SK-N-SH (cell line): ENCODE measurements at regions not wholly inside any gene's neighbourhood (a gene's known extent, or its start where the extent isn't known, plus 50 kb on each side); places are given as distances from the start of the nearest gene placed in this dataset.

Source experiments
- CTCF ChIA-PET: fragments of 300-600, 350-600 bp; formaldehyde crosslinking; extraction: SDS; loops from one replicate; lab custom pipeline; 2021; lab: Yijun Ruan, JAX
- POLR2A ChIA-PET: fragments of 350-600 bp; sonication (Branson Sonifier 250); formaldehyde crosslinking; extraction: SDS; loops from one replicate; lab custom pipeline; 2020; ENCODE audit warnings: antibody characterized with exemption, inconsistent platforms; lab: Yijun Ruan, JAX
- DNase-seq: peaks from one replicate; pipeline ENCODE4 v3.0.0; 2012
- H2AFZ ChIP-seq: fragments of 200-600 bp; sonication (generic); 2 replicates; pipeline ENCODE4 v1.8.1; 2016; ENCODE audit warnings: antibody characterized with exemption, mild to moderate bottlenecking, low read depth
- H3F3A ChIP-seq: fragments of 200-600 bp; sonication (generic); replicated peaks from 2 replicates; pipeline ENCODE3; 2016; ENCODE audit warnings: antibody characterized with exemption, mild to moderate bottlenecking; ENCODE audit not compliant: insufficient read depth
- H3K27ac ChIP-seq, 2 experiments: fragments of 200-500 bp in 1 of 2; fragments of 200-600 bp in 1 of 2; sonication (Bioruptor generic) in 1 of 2; sonication (generic), shearing (Covaris generic) in 1 of 2; 2 replicates each; pipeline versions ENCODE4 v1.5.1 to v1.6.1; 2014 to 2016; ENCODE audit warnings: low read depth in 2 of 2, inconsistent platforms in 1 of 2, low read length in 1 of 2, mild to moderate bottlenecking in 1 of 2, mixed read lengths in 1 of 2
- H3K27me3 ChIP-seq: fragments of 200-600 bp; sonication (generic), shearing (Covaris generic); 2 replicates; pipeline ENCODE4 v1.6.1; 2016; ENCODE audit warnings: mixed run types; ENCODE audit not compliant: insufficient read depth
- H3K36me3 ChIP-seq, 2 experiments: fragments of 200-500 bp in 1 of 2; fragments of 200-600 bp in 1 of 2; sonication (Bioruptor generic) in 1 of 2; sonication (generic) in 1 of 2; replicated peaks in 1 of 2; 2 replicates each; pipeline versions ENCODE3 to v1.5.1; 2014 to 2016; ENCODE audit warnings: low read length in 1 of 2, mild to moderate bottlenecking in 1 of 2; ENCODE audit not compliant: insufficient read depth in 2 of 2, control insufficient read depth in 1 of 2
- H3K4me1 ChIP-seq, 2 experiments: fragments of 200-500 bp in 1 of 2; fragments of 200-600 bp in 1 of 2; sonication (Bioruptor generic) in 1 of 2; sonication (generic), shearing (Covaris generic) in 1 of 2; 2 replicates each; pipeline versions ENCODE4 v1.5.1 to v1.6.1; 2014 to 2016; ENCODE audit warnings: low read depth in 1 of 2, low read length in 1 of 2, mixed run types in 1 of 2; ENCODE audit not compliant: insufficient read depth in 2 of 2, control insufficient read depth in 1 of 2
- H3K4me2 ChIP-seq: fragments of 200-600 bp; sonication (generic), shearing (Covaris generic); 2 replicates; pipeline ENCODE4 v1.6.1; 2017; ENCODE audit warnings: mixed run types
- H3K4me3 ChIP-seq, 2 experiments: fragments of 200-500 bp in 1 of 2; fragments of 200-600 bp in 1 of 2; sonication (Bioruptor generic) in 1 of 2; sonication (generic), shearing (Covaris generic) in 1 of 2; 2 replicates each; pipeline versions ENCODE4 v1.5.1 to v1.8.1; 2014 to 2016; ENCODE audit warnings: low read depth in 2 of 2, inconsistent platforms in 1 of 2, low read length in 1 of 2, mild to moderate bottlenecking in 1 of 2, mixed read lengths in 1 of 2, moderate library complexity in 1 of 2
- H3K79me2 ChIP-seq: fragments of 200-600 bp; sonication (generic); 2 replicates; pipeline ENCODE4 v1.8.1; 2017; ENCODE audit warnings: mild to moderate bottlenecking; ENCODE audit not compliant: insufficient read depth
- H3K9ac ChIP-seq: fragments of 200-600 bp; sonication (generic); 2 replicates; pipeline ENCODE4 v1.6.1; 2017; ENCODE audit warnings: mixed run types
- H3K9me2 ChIP-seq: fragments of 200-600 bp; sonication (generic); 2 replicates; pipeline ENCODE4 v1.6.1; 2017; ENCODE audit warnings: mixed run types
- H3K9me3 ChIP-seq: fragments of 200-600 bp; sonication (generic); 2 replicates; pipeline ENCODE4 v1.6.1; 2017; ENCODE audit warnings: mixed run types, mild to moderate bottlenecking, moderate library complexity
- H4K20me1 ChIP-seq: fragments of 200-600 bp; sonication (generic); 2 replicates; pipeline ENCODE4 v1.6.1; 2017; ENCODE audit warnings: mild to moderate bottlenecking, mixed run types; ENCODE audit not compliant: insufficient read depth
- CTCF ChIP-seq: fragments of 200-600 bp; sonication (generic); IDR thresholded peaks from 2 replicates; pipeline ENCODE4 v1.6.1; 2017; ENCODE audit warnings: antibody characterized with exemption, mild to moderate bottlenecking, moderate library complexity
- EZH2phosphoT487 ChIP-seq: fragments of 200-600 bp; sonication (generic); IDR thresholded peaks from 2 replicates; pipeline ENCODE4 v1.6.1; 2017; ENCODE audit warnings: low read depth, mixed run types, mild to moderate bottlenecking, antibody characterized with exemption, moderate library complexity, borderline replicate concordance
- FOSL2 ChIP-seq: IDR thresholded peaks from 2 replicates; pipeline ENCODE4 v1.4.0; 2012; ENCODE audit warnings: low read depth, mild to moderate bottlenecking, moderate library complexity, borderline replicate concordance
- IRF3 ChIP-seq: fragments of 150-350 bp; IDR thresholded peaks from 2 replicates; pipeline ENCODE4 v1.6.1; 2016; ENCODE audit warnings: mild to moderate bottlenecking, low read depth, low read length
- JUND ChIP-seq: IDR thresholded peaks from 2 replicates; pipeline ENCODE4 v1.4.0; 2012
- MEF2A ChIP-seq: IDR thresholded peaks from 2 replicates; pipeline ENCODE4 v1.4.0; 2012; ENCODE audit warnings: low read depth, borderline replicate concordance
- MXI1 ChIP-seq: IDR thresholded peaks from 2 replicates; pipeline ENCODE4 v1.6.1; 2012; ENCODE audit warnings: mild to moderate bottlenecking, low read depth, low read length, improper control_type of control experiment
- NRF1 ChIP-seq: IDR thresholded peaks from 2 replicates; pipeline ENCODE4 v1.6.1; 2012; ENCODE audit warnings: low read depth, mild to moderate bottlenecking, low read length
- POLR2AphosphoS5 ChIP-seq: IDR thresholded peaks from 2 replicates; pipeline ENCODE4 v1.6.1; 2012; ENCODE audit warnings: low read depth, low read length
- RAD21 ChIP-seq: IDR thresholded peaks from 2 replicates; pipeline ENCODE4 v1.6.1; 2012; ENCODE audit warnings: mild to moderate bottlenecking, low read length
- REST ChIP-seq: IDR thresholded peaks from 2 replicates; pipeline ENCODE4 v1.6.1; 2012; ENCODE audit warnings: mild to moderate bottlenecking, low read depth, low read length, moderate library complexity
- RFX5 ChIP-seq: IDR thresholded peaks from 2 replicates; pipeline ENCODE4 v1.6.1; 2012; ENCODE audit warnings: mild to moderate bottlenecking, improper control_type of control experiment, low read length
- SIN3A ChIP-seq: IDR thresholded peaks from 2 replicates; pipeline ENCODE4 v1.6.1; 2012; ENCODE audit warnings: low read depth, mild to moderate bottlenecking, low read length, moderate library complexity, borderline replicate concordance
- SMC3 ChIP-seq: IDR thresholded peaks from 2 replicates; pipeline ENCODE4 v1.6.1; 2012; ENCODE audit warnings: low read depth, low read length, improper control_type of control experiment
- TAF1 ChIP-seq: IDR thresholded peaks from 2 replicates; pipeline ENCODE4 v1.6.1; 2012; ENCODE audit warnings: low read depth, mild to moderate bottlenecking, low read length, moderate library complexity, borderline replicate concordance
- TCF12 ChIP-seq: IDR thresholded peaks from 2 replicates; pipeline ENCODE4 v1.4.0; 2012
- WGBS: methylation state at CpG from one replicate; pipeline ENCODE4 v1.1.6; 2017; ENCODE audit warnings: low lambda C conversion rate; 5-methylcytosine and 5-hydroxymethylcytosine counted together
- TF ChIP-seq, protein P1 (sequence below): IDR thresholded peaks from 2 replicates; pipeline ENCODE4 v1.4.0; 2012; ENCODE audit warnings: low read depth, borderline replicate concordance

- CTCF ChIA-PET: no interaction called here
- 4% methylated on average over 4 of the region's 4 CpGs for WGBS
- Histone ChIP-seq H3K9me3 (no peaks in the 10 kb centered on the region), H2AFZ (no peak overlapping the region), H3K79me2 (no peaks in the 10 kb centered on the region), H4K20me1 (no peaks in the 10 kb centered on the region), H3K4me1 (no peaks in the 10 kb centered on the region), H3K9ac (no peak overlapping the region), H3K9me2 (no peaks in the 10 kb centered on the region)
- TF ChIP-seq REST (no peak), JUND (no peak), CTCF (no peak), FOSL2 (no peak), MEF2A (no peak), EZH2phosphoT487 (no peak)
- TF ChIP-seq, all 33 proteins: peak for 0
- H3K27ac ChIP-seq: no peak overlapping the region
- H3K36me3 ChIP-seq: no peaks in the 10 kb centered on the region
- DNase-seq: no peak
- no peaks in the 10 kb centered on the region for H3K27me3 ChIP-seq
- POLR2A ChIA-PET: no interaction called here
- H3K4me2 ChIP-seq: no peak overlapping the region
- H3F3A ChIP-seq: no peaks in the 10 kb centered on the region
- H3K4me3 ChIP-seq: no peak overlapping the region
Observed at GRCh38 chr2:146764301-146764700, 1080.5 kb upstream of the ACVR2A start.

DNA sequence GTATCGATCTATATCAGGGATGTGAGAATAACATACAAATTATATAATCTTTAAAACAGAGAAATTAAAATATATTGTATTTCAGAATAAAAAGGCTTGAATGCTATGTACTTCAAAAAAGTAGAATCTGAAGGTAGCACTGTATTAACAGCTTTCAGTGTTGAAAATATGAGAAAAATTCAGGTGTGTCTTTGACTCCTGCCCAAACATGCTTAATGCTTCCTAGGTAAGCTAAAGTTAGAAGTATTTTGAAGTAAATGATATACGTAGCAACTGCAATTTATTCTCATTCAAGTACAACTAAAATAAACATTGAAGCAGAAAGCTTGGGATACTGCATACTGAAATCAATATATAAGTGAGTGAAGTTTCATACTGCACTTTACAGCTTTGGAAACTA lies 1082.0 kb upstream of the ACVR2A start:
- DNase-seq: no peak
- Histone ChIP-seq H3K4me3 (no peak overlapping the region), H4K20me1 (no peaks in the 10 kb centered on the region), H3K79me2 (no peaks in the 10 kb centered on the region), H3K9me2 (no peaks in the 10 kb centered on the region), H2AFZ (no peak overlapping the region), H3K27me3 (no peaks in the 10 kb centered on the region), H3K9ac (no peak overlapping the region), H3K36me3 (no peaks in the 10 kb centered on the region), H3F3A (no peaks in the 10 kb centered on the region), H3K27ac (no peak overlapping the region), H3K4me2 (no peak overlapping the region), H3K4me1 (no peaks in the 10 kb centered on the region), H3K9me3 (no peaks in the 10 kb centered on the region)
- ChIA-PET CTCF (interaction anchor here (1.2 kb wide), 1 partner anchor 29 kb away, joined by 5 read pairs; no protein-coding TSS in a partner anchor), POLR2A (no interaction called here)
- WGBS: 6% methylated on average over 2 of the region's 2 CpGs
- TF ChIP-seq REST (no peak), NRF1 (no peak), TCF12 (no peak), SIN3A (no peak), EZH2phosphoT487 (no peak), TAF1 (no peak), RFX5 (no peak), SMC3 (no peak), MXI1 (no peak), IRF3 (no peak), RAD21 (no peak), POLR2AphosphoS5 (no peak)
- TF ChIP-seq, protein P1, sequence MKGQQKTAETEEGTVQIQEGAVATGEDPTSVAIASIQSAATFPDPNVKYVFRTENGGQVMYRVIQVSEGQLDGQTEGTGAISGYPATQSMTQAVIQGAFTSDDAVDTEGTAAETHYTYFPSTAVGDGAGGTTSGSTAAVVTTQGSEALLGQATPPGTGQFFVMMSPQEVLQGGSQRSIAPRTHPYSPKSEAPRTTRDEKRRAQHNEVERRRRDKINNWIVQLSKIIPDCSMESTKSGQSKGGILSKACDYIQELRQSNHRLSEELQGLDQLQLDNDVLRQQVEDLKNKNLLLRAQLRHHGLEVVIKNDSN: no peak
